PFSK-1 (cell line): ENCODE measurements at regions not wholly inside any gene's neighbourhood (a gene's known extent, or its start where the extent isn't known, plus 50 kb on each side); places are given as distances from the start of the nearest gene placed in this dataset.

Source experiments
- FOXP2 ChIP-seq: optimal IDR thresholded peaks from 2 replicates; pipeline ENCODE3; 2011; ENCODE audit warnings: borderline replicate concordance, control low read depth, inconsistent platforms; ENCODE audit not compliant: insufficient read depth; ENCODE audit errors: extremely low read length, extremely low read depth
- POLR2AphosphoS5 ChIP-seq: IDR thresholded peaks from 2 replicates; pipeline ENCODE4 v1.6.1; 2012; ENCODE audit warnings: low read depth, mild to moderate bottlenecking, control low read depth, low read length, moderate library complexity
- SIN3A ChIP-seq: IDR thresholded peaks from 2 replicates; pipeline ENCODE4 v1.6.1; 2012; ENCODE audit warnings: mild to moderate bottlenecking, low read length, moderate library complexity, borderline replicate concordance; ENCODE audit not compliant: insufficient read depth
- TAF1 ChIP-seq: IDR thresholded peaks from 2 replicates; pipeline ENCODE4 v1.6.1; 2012; ENCODE audit warnings: low read length, control low read depth, borderline replicate concordance; ENCODE audit not compliant: insufficient read depth
- TF ChIP-seq, protein P1 (sequence below), 2 experiments: IDR thresholded peaks; 2 replicates each; pipeline versions ENCODE4 v1.6.1 to v1.8.0; 2011 to 2012; ENCODE audit warnings: low read depth in 2 of 2, low read length in 2 of 2, control low read depth in 1 of 2, inconsistent platforms in 1 of 2, mild to moderate bottlenecking in 1 of 2, moderate library complexity in 1 of 2; ENCODE audit not compliant: insufficient read depth in 1 of 2

GRCh38 chr4:27692158-27692557, 831.5 kb downstream of the STIM2 start:
- TF ChIP-seq POLR2AphosphoS5 (no peak), TAF1 (no peak), SIN3A (no peak), FOXP2 (no peak)
- TF ChIP-seq, protein P1, sequence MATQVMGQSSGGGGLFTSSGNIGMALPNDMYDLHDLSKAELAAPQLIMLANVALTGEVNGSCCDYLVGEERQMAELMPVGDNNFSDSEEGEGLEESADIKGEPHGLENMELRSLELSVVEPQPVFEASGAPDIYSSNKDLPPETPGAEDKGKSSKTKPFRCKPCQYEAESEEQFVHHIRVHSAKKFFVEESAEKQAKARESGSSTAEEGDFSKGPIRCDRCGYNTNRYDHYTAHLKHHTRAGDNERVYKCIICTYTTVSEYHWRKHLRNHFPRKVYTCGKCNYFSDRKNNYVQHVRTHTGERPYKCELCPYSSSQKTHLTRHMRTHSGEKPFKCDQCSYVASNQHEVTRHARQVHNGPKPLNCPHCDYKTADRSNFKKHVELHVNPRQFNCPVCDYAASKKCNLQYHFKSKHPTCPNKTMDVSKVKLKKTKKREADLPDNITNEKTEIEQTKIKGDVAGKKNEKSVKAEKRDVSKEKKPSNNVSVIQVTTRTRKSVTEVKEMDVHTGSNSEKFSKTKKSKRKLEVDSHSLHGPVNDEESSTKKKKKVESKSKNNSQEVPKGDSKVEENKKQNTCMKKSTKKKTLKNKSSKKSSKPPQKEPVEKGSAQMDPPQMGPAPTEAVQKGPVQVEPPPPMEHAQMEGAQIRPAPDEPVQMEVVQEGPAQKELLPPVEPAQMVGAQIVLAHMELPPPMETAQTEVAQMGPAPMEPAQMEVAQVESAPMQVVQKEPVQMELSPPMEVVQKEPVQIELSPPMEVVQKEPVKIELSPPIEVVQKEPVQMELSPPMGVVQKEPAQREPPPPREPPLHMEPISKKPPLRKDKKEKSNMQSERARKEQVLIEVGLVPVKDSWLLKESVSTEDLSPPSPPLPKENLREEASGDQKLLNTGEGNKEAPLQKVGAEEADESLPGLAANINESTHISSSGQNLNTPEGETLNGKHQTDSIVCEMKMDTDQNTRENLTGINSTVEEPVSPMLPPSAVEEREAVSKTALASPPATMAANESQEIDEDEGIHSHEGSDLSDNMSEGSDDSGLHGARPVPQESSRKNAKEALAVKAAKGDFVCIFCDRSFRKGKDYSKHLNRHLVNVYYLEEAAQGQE (IDR thresholded peaks at IDR 0.05; ENCODE audit: insufficient read depth in 1 of 2, low read depth in 2 of 2, low read length in 2 of 2), result no peak

DNA sequence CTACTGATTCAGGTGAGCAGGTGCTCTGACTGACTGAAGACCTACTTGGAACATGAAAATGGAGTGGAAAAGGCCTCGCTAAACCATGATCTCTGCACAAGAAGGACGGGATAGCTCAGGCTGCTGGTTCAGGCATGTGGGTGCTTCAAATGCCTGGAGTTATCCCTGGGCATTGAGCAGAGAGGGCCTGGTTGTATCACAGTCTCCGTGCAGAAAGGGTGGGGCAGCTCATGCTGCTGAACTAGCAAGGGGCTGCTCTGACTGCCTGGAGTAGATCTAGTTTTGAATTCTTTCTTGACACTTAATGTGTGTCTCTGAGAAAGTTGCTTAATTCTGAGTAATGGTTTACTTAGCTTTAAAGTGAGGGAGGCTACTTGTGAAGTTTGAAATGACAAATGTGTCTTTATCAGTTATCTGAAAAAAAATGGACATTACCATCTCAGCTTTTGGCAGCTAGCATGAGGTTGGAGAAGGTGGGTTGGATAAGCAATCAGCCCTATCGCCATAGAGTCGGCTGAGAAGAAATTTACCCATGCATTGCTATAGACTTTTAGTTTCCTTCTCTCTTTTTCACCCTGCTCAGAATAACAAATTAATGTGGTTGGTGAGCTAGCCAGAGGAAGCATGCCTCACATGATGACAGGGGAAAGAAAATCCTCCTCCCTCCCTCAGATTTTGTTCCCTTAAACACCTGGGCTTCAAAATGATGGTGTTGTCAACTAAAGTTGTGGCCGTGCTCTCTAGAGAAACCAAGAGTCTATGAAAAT, 832.4 kb downstream of the STIM2 start:
- no peak for TF ChIP-seq TAF1
- no peak for TF ChIP-seq FOXP2
- TF ChIP-seq, protein P1 (IDR thresholded peaks at IDR 0.05; ENCODE audit: insufficient read depth in 1 of 2, low read depth in 2 of 2, low read length in 2 of 2), result no peak
- no peak for TF ChIP-seq SIN3A
- no peak for TF ChIP-seq POLR2AphosphoS5

- TF ChIP-seq TAF1 (no peak), POLR2AphosphoS5 (no peak), SIN3A (no peak), FOXP2 (no peak)
- TF ChIP-seq, protein P1 (IDR thresholded peaks at IDR 0.05; ENCODE audit: insufficient read depth in 1 of 2, low read depth in 2 of 2, low read length in 2 of 2), result no peak
These were observed 841.0 kb downstream of the STIM2 start for GRCh38 chr4:27701606-27702005.

GRCh38 chr4:27702730-27703431, 842.2 kb downstream of the STIM2 start:
- TF ChIP-seq POLR2AphosphoS5, result no peak
- TF ChIP-seq, protein P1 (IDR thresholded peaks at IDR 0.05; ENCODE audit: insufficient read depth in 1 of 2, low read depth in 2 of 2, low read length in 2 of 2), result no peak
- TF ChIP-seq TAF1, result no peak
- TF ChIP-seq SIN3A, result no peak
- TF ChIP-seq FOXP2, result no peak
